Skin of body (tissue), 1 donor: ENCODE measurements at regions not wholly inside any gene's neighbourhood (a gene's known extent, or its start where the extent isn't known, plus 50 kb on each side); places are given as distances from the start of the nearest gene placed in this dataset.

Experiments used
- DNase-seq: peaks from one replicate; lab custom pipeline; 2025; lab: John Stamatoyannopoulos, UW

DNA sequence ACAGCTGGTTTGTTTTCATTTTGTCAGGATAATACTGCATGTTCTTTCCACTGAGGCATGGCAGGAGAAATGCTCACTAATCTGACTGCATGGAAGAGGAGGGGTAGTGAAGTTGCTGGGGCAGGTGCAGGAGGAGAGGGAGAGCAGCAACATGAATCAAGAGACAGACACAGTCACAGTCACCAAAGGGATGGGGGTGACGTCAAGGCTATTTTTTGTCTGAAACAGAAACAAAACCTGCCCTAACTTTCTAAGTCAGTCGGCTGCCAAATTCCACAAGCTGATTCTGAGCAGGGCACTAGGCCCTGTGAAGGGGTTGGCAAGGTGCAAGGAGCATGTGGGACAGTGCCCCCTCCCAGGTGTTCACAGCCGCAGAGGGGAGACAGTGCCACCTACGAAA, 186.6 kb upstream of the NSMCE3 start:
- DNase-seq, result no peak

DNA sequence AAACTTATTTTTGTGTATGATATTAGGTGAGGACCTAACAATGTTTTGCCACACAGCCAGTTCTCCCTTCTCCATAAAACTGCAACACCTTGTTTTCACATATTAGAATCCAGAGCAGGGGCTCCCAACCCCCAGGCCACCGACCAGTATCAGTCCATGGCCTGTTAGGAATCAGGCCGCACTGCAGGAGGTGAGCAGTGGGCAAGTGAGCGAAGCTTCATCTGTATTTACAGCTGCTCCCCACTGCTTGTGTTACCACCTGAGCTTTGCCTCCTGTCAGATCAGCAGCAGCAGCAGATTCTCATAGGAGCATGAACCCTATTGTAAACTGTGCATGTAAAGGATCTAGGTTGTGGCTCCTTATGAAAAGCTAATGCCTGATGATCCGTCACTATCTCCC, 185.9 kb upstream of the NSMCE3 start:
- no peak for DNase-seq

DNA sequence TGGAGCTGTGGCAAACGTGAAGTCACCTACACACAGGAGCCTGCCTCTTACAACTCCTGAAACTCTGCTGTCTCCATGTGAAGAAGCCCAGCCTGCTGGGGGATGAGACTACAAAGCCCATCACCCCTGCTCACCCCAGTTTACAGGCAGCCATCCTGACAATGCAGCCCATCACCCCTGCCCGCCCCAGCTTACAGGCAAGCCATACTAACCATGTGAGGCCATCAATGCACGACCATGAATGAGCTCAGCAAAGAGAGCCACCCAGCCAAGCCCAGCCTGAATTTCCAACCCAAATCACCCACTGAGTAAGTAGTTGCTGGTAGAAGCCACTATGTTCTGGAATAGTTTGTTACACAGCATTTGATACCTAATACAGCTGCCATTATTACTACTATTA, 185.4 kb upstream of the NSMCE3 start:
- DNase-seq, result no peak

DNA sequence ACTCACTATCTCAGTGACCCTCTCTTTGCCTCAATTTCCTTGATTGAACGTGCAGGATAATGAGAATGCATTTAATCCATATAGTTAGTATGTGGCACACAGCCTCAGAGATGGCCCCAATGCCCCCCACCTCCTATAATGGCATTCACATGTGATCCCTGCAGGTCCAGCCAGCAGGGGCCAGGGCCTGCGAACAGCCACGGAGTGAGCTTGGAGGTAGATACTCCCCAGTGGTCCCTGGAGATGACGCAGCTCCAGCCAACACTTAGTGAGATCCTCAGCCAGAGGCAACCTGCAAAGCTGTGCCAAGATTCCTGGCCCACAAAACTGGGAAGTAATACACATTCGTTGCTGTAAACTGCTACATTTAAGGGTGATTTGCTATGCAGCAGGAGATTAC, 184.9 kb upstream of the NSMCE3 start:
- DNase-seq, result no peak

DNA sequence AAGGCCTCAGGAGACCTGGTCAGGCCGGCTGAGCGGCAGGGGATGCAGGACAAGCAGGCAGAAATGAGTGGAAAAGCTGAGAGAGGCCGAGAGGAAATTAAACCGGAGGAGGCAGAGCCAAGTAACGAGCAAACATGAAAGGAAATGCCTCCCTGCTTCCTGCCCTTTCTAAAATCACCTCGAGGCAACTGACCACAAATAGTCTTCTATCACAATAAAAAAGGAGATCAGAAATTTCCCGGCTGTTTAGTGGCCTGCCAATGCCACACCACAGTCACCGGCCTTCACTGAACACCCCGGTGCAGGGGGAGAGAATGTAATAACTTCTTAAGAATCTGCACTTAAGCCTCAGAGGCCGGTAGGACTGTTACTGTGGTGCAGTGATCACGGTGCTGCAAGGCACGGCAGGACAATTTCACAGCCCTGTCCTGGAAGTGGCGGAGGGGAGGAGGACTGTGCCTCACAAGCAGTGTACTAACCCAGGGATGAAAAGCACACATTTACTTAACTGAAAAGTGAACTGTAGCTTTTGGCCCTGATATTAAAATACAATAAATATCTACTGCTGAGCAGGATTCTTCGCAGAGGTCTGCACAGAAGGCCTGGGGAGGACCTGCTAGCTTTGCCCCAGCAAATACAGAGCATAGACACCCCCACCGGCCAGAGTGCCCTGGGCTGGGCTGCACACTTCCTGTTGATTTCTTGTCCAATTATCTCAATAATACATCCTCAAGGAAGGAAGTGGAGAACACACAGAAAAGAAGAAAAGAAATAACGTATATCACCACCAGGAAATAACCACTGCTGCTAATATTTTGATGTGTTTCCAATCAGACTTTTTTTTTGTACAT, 183.5 kb upstream of the NSMCE3 start:
- no peak for DNase-seq

DNA sequence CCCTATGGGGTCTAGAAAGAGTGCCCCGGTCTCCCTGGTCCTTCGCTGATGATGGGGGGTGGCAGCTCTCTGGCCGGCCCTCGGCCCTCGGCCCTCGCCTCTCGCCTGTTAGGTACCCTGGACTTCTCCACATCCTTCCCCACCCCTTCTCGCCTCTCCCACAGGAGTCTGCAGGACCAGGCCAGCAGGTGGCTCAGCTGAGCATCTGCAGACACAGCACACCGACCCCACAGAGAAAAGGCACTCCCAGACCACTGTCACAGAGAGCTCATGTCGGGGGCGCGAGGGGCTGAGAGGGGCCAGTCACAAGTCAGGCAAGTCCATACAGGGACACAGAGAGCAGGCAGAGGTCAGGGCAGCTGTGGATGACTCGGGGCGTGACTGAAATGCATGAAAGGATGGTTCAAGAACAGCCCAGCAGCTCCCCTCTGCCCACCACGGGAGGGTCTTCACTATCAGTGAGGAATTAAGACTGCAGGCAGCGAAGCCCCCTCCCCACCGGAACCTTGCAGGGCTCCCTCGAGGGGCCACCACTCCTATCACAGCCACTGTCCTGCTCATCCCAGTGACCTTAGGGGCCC, 181.7 kb upstream of the NSMCE3 start:
- no peak for DNase-seq

DNA sequence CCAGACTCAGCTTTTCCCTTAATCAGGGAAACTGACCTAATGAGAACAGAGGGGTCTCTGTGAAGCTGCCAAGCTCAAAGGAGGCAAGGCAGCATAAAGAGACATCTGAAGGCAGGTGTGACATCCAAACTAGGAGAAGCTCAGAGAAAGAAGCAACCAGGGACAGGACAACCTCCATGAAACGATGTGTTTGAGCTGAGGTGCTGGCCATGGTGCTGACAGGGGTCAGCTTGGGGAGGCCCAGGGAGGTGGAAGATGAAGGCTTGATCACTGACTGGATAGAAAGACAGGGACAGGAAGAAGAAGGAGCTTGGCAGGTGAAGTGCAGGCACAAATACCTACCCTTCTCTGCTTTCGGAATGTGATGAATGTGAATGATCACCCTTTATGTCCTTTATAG, 179.5 kb upstream of the NSMCE3 start:
- DNase-seq, result no peak

DNA sequence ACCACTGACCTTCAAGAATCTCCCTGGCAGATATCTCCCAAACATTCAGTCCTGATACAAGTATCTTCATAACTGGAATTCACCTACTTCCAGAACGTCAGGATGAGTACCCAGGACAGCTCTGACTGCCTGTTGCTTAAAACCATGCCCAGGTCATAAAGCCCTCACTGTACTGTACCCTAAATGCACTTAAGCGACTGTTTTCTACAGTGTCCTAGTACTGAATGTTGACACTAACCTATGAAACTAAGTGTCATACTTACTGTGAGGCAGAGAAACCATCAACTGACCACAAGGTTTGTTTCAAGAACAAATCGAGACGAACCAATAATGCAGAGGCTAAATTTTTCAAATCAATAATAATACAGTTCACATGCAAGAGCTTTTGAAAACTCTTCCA, 178.7 kb upstream of the NSMCE3 start:
- DNase-seq, result no peak

DNA sequence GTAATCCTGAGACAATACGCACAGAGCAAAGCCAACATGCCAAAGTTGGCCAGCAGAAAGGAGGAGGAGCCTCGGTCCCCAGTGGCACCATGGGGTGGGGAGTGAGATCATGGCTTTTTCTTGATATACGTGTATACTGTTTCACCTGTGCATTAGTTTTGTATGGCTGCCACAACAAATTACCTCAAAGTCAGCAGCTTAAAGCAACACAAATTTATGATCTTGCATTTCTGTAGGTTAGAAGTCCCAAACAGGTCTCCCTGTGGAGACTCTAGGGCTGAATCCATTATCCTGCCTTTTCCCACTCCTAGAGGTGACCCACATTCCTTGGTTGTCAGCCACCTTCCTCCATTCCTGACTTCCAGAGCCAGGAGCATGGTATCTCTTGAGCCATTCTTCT, 176.9 kb upstream of the NSMCE3 start:
- DNase-seq, result no peak

DNA sequence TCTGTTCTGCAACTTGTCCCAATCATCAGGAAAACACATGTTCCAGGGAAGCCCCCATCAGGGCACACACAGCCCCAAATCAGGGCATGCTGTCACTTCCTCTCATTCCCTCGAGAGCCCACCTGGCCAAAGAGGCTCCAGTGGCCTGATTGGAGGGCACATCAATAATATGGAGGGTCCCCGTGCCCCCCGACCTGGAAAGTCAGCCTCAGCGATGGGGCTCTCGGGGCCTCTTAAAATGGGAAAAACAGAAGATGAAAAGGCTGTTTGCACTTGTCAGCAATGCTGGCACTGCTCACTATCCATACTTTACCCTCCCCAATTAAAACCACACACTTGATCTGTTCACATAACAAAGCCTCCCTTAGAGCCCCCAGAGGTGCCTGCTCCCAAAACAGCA, 172.9 kb upstream of the NSMCE3 start:
- DNase-seq, result no peak

DNA sequence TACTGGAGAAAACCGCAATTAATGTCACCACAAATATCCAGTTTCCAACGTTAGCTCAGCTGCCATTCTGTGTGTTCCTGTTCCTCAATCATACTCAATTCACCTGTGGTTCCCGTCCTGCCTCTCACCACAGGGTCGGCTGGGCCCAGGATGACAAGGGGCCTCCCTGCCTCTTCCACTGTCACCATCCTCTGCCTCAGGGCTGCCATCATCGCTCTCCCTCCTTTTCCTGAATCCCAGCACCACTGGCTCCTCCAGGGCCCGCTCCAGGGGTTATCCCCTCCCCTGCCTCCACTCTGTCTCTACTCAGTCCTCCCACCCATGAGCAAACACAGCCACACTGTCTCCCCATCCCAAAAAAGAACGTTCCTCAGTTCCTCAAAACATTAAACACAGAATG, 170.9 kb upstream of the NSMCE3 start:
- DNase-seq, result no peak

DNA sequence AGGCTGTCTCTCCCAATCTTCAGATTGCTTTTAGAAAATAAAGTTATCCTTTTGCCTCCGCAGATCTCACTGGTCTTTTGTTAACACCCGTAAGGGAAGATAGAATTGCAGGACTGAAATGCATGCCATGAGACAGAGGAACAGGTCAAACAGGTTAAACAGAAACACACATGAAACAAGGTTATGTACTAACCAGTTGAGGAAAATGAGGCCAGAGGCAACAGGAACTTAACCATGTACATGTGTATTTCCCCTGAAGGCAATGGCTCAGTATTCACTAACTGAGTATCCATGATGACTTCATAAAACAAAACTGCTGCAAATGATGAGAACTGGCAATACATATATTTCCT, 169.1 kb upstream of the NSMCE3 start:
- DNase-seq, result no peak

DNA sequence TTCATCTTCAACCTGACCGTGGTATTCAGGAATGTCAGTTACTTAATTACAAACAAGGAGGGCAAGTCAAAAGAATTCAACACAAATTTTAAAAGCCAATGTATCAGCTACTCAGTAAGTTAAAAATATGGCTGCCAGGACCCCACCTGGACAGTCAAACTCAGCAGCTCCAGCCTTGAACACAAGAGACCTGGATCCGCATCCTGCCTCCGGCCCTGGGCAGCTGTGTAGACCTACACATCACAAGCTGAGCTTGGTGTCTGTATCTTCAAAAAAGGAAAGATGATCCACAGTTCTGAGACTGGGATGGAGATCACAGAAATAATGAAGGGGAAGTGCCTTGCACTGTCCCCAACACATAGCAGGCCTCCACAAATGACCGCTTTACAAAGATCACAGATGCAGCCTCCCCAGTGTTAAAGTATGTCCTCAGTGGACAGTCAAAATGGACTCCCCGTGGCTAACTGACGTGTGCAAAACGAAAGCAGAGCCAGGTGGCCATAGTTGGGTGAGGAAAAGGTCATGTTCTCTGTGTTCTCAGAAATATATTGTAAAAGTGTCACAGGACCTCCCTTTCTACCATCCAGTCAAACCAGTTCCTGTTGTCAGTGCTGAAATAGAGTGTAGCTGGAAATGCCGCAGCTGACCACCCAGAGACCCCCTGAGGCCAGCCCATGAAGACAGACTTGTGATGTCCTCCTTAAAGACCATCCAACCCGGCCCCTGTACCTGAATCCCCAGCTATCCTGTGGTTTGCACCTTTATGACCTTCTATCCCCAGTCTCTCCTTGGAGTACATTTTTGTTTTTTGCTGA, 168.5 kb upstream of the NSMCE3 start:
- no peak for DNase-seq

DNA sequence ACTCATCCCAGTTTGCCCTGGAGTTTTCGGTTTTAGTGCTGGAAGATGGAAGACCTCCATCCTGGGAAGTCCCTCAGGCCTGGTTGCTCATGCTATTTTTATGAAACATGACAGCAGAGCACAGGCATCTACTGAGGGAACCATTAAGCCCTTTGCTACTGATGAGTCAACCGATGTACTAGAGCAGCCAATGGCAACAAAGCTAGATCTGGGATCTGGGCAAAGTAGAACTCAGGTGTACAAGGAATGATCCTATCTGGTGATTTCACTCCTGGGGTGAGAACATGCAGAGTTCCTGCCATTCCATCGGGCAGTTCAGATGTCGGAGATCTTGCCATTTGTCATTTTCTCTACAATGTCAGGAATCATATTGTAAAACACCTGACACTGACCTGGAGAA, 166.2 kb upstream of the NSMCE3 start:
- no peak for DNase-seq

DNA sequence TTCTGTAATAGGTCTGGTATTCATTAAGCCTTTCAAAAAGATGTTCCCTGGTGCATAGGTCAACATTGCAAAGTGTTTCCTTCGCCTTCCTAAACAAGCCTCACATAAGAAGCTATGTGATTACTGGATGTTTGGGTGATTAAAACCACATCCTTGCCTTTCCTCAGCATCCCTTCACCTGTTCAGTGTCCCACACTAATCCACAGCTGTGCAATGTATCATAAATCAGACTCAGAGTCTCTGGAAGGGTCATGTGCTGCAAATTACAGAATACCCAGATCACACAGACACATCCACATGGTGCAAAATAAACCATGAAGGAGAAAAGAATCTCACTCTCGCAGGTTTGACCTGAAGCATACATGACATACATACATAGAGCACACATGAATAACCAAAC, 164.7 kb upstream of the NSMCE3 start:
- no peak for DNase-seq

DNA sequence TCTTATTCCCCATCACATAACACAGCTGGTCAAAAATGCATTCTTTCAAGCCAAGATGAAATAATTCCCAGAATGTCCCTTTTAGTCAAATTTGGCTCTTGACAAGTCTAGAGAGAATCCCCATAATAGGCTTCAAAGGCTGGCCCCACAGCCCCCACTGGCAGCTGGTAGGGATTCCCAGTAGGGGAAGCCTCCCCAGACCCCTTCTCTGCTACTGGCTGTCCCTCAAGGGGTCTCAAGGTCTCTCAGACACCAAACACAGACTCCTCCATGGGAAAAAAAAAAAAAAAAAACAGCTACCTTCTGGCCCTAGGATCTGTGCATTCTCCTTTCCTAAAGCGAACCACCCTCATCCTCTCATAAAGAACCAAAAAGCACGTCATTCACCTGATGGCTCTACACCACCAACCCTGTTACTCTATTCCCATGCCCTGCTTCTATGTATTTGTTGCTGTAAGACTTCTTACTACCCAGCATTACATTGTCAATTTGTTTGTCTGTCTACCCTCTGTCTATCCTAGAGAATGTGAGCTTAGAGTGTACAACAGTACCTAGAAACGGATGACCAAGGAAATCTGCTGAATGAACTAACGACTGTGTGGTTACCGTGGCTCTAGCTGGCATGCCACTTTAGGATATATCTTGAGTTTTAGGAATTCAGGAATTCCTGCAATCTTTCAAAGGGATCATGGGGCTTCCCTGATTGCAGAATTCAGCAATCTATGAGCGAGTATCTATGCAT, 164.1 kb upstream of the NSMCE3 start:
- DNase-seq, result no peak

DNA sequence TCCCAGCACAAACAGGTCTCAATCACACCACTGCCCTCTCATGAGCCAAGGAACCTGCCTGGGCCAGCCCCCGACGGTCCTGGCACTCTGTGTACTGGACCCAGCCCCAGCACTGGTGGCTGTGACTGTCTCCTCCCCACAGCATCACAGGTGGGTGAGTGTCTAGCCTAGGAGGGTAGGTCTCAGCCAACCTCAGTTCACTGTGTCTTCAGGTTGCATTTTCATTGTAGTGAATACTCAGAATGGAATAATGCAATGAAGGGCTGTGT, 163.4 kb upstream of the NSMCE3 start:
- DNase-seq, result no peak

DNA sequence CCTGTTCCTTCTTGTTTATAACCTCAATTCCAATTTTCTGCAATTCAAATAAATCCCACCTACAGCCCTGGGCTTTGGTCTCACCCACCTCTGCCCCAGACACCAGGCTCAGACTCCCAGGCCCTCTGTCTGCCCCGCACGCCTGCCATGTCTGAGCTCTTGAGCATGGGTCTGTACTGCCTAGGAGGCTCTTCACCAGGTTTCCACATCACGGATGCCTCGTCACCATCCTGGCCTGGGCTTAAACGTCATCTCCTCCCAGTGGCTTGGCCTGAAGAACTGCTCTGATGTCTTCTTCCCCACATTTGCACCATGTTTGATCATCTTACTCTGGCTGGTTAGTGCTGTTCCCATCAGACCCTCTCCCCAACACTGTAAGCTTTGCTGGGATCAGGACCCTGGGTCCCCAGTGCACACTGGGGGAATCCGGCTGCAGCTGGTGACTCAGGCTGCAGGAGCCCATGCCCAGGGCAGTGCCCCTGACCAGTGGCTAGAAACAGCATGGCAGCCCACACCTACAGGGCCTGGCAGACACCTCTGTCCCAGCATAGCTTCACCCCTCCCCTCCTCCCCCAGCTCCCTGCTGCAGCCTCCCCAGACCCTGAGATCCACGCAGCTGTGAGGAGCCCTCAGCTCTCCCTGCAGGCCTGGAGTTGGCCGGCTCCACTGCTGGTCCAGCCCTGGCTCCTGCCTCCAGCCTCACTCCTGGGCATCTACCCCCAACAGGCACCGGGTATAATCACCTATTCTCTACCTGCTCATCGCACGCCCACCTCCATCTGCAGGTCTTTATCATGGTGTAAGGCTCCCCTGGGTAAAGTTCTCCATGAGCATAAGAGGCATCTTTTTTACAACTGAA, 162.8 kb upstream of the NSMCE3 start:
- no peak for DNase-seq

DNA sequence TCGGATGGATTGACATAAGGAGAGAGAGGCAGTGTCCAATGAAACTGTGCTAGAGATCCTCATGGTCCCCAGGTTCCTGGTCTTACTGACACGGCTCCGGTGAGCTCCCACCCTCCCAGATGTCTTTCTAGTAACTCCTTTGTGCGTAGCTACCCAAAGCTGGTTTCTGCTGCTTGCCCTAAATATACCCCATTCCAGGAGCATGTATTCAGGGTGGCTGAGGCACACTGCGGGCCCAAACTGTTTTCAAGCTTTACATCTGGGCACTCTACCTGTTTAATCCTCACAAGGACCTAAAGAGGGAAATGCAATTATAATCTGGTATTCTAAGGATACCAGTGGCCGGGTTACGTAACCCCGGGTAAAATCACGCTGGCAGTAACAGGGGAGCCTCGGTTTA, 161.2 kb upstream of the NSMCE3 start:
- DNase-seq, result no peak

DNA sequence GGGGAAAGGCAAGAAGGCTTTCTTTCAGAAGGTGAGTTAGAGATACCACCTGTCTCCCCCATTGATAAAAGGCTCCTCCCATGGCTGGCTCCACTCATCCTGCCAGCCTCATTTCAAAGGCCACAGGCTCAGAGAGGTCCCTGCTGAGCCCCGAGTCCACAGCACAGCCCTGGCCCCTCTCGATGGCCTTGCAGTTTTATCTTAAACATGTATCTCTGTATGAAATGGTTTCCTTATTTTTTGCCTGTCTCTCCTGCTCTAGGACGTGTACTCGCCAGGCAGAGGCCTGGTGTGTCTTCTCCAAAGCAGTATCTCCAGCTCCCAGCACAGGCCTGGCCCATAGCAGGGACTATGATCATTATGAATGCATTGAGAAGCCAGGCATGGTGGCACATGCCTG, 160.5 kb upstream of the NSMCE3 start:
- DNase-seq, result no peak

DNA sequence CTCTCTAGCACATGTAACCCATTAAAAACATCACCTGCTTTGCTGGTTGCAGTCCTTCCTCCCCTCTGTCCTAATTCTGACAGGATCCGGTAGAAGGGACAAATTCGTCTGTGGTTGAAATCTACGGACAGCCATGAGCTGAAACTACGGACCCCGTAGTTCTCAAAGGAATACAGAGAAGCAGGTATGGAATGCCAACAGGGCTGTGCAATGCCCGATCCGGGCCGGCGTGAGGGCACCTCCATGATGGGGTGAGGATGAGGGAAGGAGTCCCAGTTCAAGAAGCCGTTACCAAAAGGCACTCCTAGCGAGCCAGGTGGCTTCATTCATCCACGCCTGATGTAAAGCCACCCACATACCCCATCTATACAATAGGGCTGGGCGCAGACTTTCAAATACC, 160.0 kb upstream of the NSMCE3 start:
- no peak for DNase-seq
